Gastroesophageal sphincter (tissue), 4 donors: ENCODE measurements at regions not wholly inside any gene's neighbourhood (a gene's known extent, or its start where the extent isn't known, plus 50 kb on each side); places are given as distances from the start of the nearest gene placed in this dataset.

Experiments used
- ATAC-seq: fragments of 150-250 bp; one replicate; pipeline ENCODE4 v1.9.1; 2016; ENCODE audit warnings: mild to moderate bottlenecking, moderate library complexity
- H3K27ac ChIP-seq, 4 donors: fragments of 200-600 bp; sonication (generic) in 3 of 4; 1 replicate in 3 of 4; 2 replicates in 1 of 4; pipeline ENCODE4 v1.5.1; 2016 to 2019
- H3K27me3 ChIP-seq: fragments of 200-600 bp; sonication (generic); one replicate; pipeline ENCODE4 v1.5.1; 2019
- H3K36me3 ChIP-seq, 2 donors: fragments of 200-600 bp; sonication (generic); one replicate each; pipeline ENCODE4 v1.5.1; 2019; ENCODE audit warnings: control low read depth in 1 of 2
- H3K4me1 ChIP-seq, 3 donors: fragments of 200-600 bp; sonication (generic); 1 replicate in 2 of 3; 2 replicates in 1 of 3; pipeline ENCODE4 v1.5.1; 2016 to 2019; ENCODE audit warnings: control low read depth in 2 of 3
- H3K4me3 ChIP-seq, 2 donors: fragments of 200-600 bp; sonication (generic); one replicate each; pipeline ENCODE4 v1.5.1; 2019; ENCODE audit warnings: mild to moderate bottlenecking in 1 of 2, moderate library complexity in 1 of 2
- H3K9me3 ChIP-seq, 3 donors: fragments of 200-600 bp; sonication (generic); one replicate each; pipeline ENCODE4 v1.5.1; 2017 to 2019; ENCODE audit warnings: control low read depth in 2 of 3
- CTCF ChIP-seq, 4 experiments: fragments of 200-600 bp in 2 of 4; fragments of 450-650 bp in 2 of 4; sonication (generic) in 1 of 4; IDR thresholded peaks; one replicate each; pipeline ENCODE4 v1.5.1; 2017 to 2019; ENCODE audit warnings: antibody characterized with exemption in 4 of 4, mild to moderate bottlenecking in 2 of 4, moderate library complexity in 2 of 4
- EP300 ChIP-seq: sonication (generic); formaldehyde crosslinking; IDR thresholded peaks from one replicate; pipeline ENCODE4 v1.6.1; 2017; ENCODE audit warnings: antibody characterized with exemption, mild to moderate bottlenecking
- POLR2A ChIP-seq, 2 donors: fragments of 450-650 bp; IDR thresholded peaks; one replicate each; pipeline ENCODE4 v1.6.1; 2017; ENCODE audit warnings: antibody characterized with exemption in 2 of 2, mild to moderate bottlenecking in 2 of 2, moderate library complexity in 1 of 2
- POLR2AphosphoS5 ChIP-seq: sonication (generic); formaldehyde crosslinking; IDR thresholded peaks from one replicate; pipeline ENCODE4 v1.6.1; 2017; ENCODE audit warnings: antibody characterized with exemption
- WGBS, 2 donors: methylation state at CpG; one replicate each; pipeline ENCODE4 v1.1.5; 2018; ENCODE audit warnings: low coverage in 1 of 2; 5-methylcytosine and 5-hydroxymethylcytosine counted together

GRCh38 chr2:23015651-23016200, 369.3 kb upstream of the KLHL29 start:
- WGBS, 2 donors, result 86 to 88% methylated on average over 7 of the region's 7 CpGs
- Histone ChIP-seq H3K9me3 (no peaks in the 10 kb centered on the region), H3K4me1 (no peaks in the 10 kb centered on the region), H3K27ac (no peak overlapping the region), H3K27me3 (no peaks in the 10 kb centered on the region), H3K4me3 (no peak overlapping the region), H3K36me3 (no peaks in the 10 kb centered on the region)
- no peak for ATAC-seq
- no peak for TF ChIP-seq EP300
- no peak for TF ChIP-seq POLR2AphosphoS5
- no peak for TF ChIP-seq POLR2A (IDR thresholded peaks at IDR 0.05)
- no peak for TF ChIP-seq CTCF (IDR thresholded peaks at IDR 0.05)

- H3K27ac ChIP-seq, result no peak overlapping the region
- no peaks in the 10 kb centered on the region for H3K36me3 ChIP-seq
- TF ChIP-seq POLR2A (IDR thresholded peaks at IDR 0.05) (no peak), POLR2AphosphoS5 (no peak), EP300 (no peak), CTCF (IDR thresholded peaks at IDR 0.05) (no peak)
- H3K4me1 ChIP-seq, result no peaks in the 10 kb centered on the region
- ATAC-seq, result no peak
- no peaks in the 10 kb centered on the region for H3K27me3 ChIP-seq
- no peaks in the 10 kb centered on the region for H3K9me3 ChIP-seq
- no peak overlapping the region for H3K4me3 ChIP-seq
- WGBS, 2 donors, result 60% methylated on average over 1 of the region's 1 CpG; no CpG with 5 or more reads in 1 of the 2 donors
Observed at GRCh38 chr2:23019476-23019875, 365.5 kb upstream of the KLHL29 start.

- no peaks in the 10 kb centered on the region for H3K36me3 ChIP-seq
- 74 to 89% methylated on average over 4 of the region's 6 CpGs for WGBS, 2 donors
- no peaks in the 10 kb centered on the region for H3K27me3 ChIP-seq
- TF ChIP-seq EP300, result no peak
- TF ChIP-seq POLR2A (IDR thresholded peaks at IDR 0.05), result no peak
- no peak for TF ChIP-seq CTCF (IDR thresholded peaks at IDR 0.05)
- no peak for TF ChIP-seq POLR2AphosphoS5
- no peak overlapping the region for H3K27ac ChIP-seq
- H3K9me3 ChIP-seq, result no peaks in the 10 kb centered on the region
- no peaks in the 10 kb centered on the region for H3K4me1 ChIP-seq
- no peak for ATAC-seq
- H3K4me3 ChIP-seq, result no peak overlapping the region
Observed at GRCh38 chr2:23020659-23021058, 364.3 kb upstream of the KLHL29 start.

GRCh38 chr2:23021311-23022120, 363.5 kb upstream of the KLHL29 start:
- no peak overlapping the region for H3K4me3 ChIP-seq
- H3K36me3 ChIP-seq, result no peaks in the 10 kb centered on the region
- no peak for ATAC-seq
- no peak for TF ChIP-seq POLR2AphosphoS5
- no peak for TF ChIP-seq EP300
- TF ChIP-seq CTCF (IDR thresholded peaks at IDR 0.05), result no peak
- no peak for TF ChIP-seq POLR2A (IDR thresholded peaks at IDR 0.05)
- WGBS, 2 donors, result 78 to 83% methylated on average over 10 to 12 of the region's 13 CpGs
- H3K27me3 ChIP-seq, result peaks cover 5% of the 10 kb centered on the region
- H3K4me1 ChIP-seq, result no peaks in the 10 kb centered on the region
- H3K9me3 ChIP-seq, result no peaks in the 10 kb centered on the region
- no peak overlapping the region for H3K27ac ChIP-seq

GRCh38 chr2:23023722-23024121, 361.3 kb upstream of the KLHL29 start:
- peaks cover 20% of the 10 kb centered on the region for H3K27me3 ChIP-seq
- no peaks in the 10 kb centered on the region for H3K9me3 ChIP-seq
- TF ChIP-seq POLR2A (IDR thresholded peaks at IDR 0.05), result no peak
- TF ChIP-seq CTCF (IDR thresholded peaks at IDR 0.05), result no peak
- TF ChIP-seq EP300, result no peak
- TF ChIP-seq POLR2AphosphoS5, result no peak
- no peaks in the 10 kb centered on the region for H3K4me1 ChIP-seq
- ATAC-seq, result no peak
- 0 to 73% methylated on average over 2 to 3 of the region's 3 CpGs for WGBS, 2 donors
- H3K27ac ChIP-seq, result no peak overlapping the region
- H3K4me3 ChIP-seq, result no peak overlapping the region
- no peaks in the 10 kb centered on the region for H3K36me3 ChIP-seq
